Endothelial cell of umbilical vein (primary cell): ENCODE measurements at regions not wholly inside any gene's neighbourhood (a gene's known extent, or its start where the extent isn't known, plus 50 kb on each side); places are given as distances from the start of the nearest gene placed in this dataset.
A peak's percentile ranks its signal among the peaks of the same experiment; 100 is the strongest.

Source experiments
- CTCF ChIP-seq, 2 donors: IDR thresholded peaks; 1 replicate in 1 of 2; 2 replicates in 1 of 2; pipeline ENCODE4 v1.5.1; 2011; ENCODE audit warnings: low read length in 2 of 2, mild to moderate bottlenecking in 2 of 2, moderate library complexity in 2 of 2, control low read depth in 1 of 2, inconsistent platforms in 1 of 2, low read depth in 1 of 2; ENCODE audit not compliant: insufficient read depth in 1 of 2; ENCODE audit errors: extremely low read depth in 1 of 2
- EZH2 ChIP-seq: IDR thresholded peaks from 2 replicates; pipeline ENCODE4 v1.6.1; 2012; ENCODE audit warnings: borderline replicate concordance, low read depth, mild to moderate bottlenecking, moderate library complexity, low read length, inconsistent platforms; ENCODE audit not compliant: severe bottlenecking
- GATA2 ChIP-seq: IDR thresholded peaks from 2 replicates; pipeline ENCODE4 v1.7.0; 2011; ENCODE audit warnings: low read depth, mild to moderate bottlenecking, moderate library complexity, mixed read lengths, low read length; ENCODE audit not compliant: insufficient read length, insufficient read depth
- MAX ChIP-seq: IDR thresholded peaks from 2 replicates; pipeline ENCODE4 v1.6.1; 2011; ENCODE audit not compliant: insufficient read depth, insufficient read length
- MYC ChIP-seq: IDR thresholded peaks from one replicate; pipeline ENCODE4 v1.6.1; 2011; ENCODE audit warnings: mild to moderate bottlenecking, low read depth, low read length
- POLR2A ChIP-seq: IDR thresholded peaks from 2 replicates; pipeline ENCODE4 v1.6.1; 2012; ENCODE audit warnings: low read depth, mild to moderate bottlenecking, control low read depth, low read length
- POLR2AphosphoS5 ChIP-seq: IDR thresholded peaks from 2 replicates; pipeline ENCODE4 v1.6.1; 2012; ENCODE audit warnings: low read depth, mild to moderate bottlenecking, control low read depth, low read length, moderate library complexity; ENCODE audit not compliant: insufficient read depth

- peak; percentile 14 to 35 for TF ChIP-seq CTCF (IDR thresholded peaks at IDR 0.05; ENCODE audit: extremely low read depth in 1 of 2, insufficient read depth in 1 of 2, low read depth in 1 of 2, low read length in 2 of 2)
- TF ChIP-seq POLR2A, result no peak
- TF ChIP-seq EZH2, result no peak
- TF ChIP-seq POLR2AphosphoS5, result no peak
- TF ChIP-seq MAX, result no peak
- TF ChIP-seq MYC, result no peak
- TF ChIP-seq GATA2, result no peak
These were observed 628.9 kb downstream of the TLL1 start for GRCh38 chr4:166501941-166502382.
